ENCODE measurements at regions not wholly inside any gene's neighbourhood (a gene's known extent, or its start where the extent isn't known, plus 50 kb on each side); places are given as distances from the start of the nearest gene placed in this dataset.

GRCh38 chr14:34128665-34129064 lies 177.8 kb upstream of the EGLN3 start (continued):
- no peak for TF ChIP-seq ZBTB33 (IDR thresholded peaks at IDR 0.05; ENCODE audit: extremely low read depth, insufficient replicate concordance, low read length)

GRCh38 chr14:34126586-34126985 lies 175.7 kb upstream of the EGLN3 start:
- ChIA-PET RAD21 (ENCODE audit: low non-redundant PET in 1 of 2, low total read pairs in 2 of 2, uncharacterized antibody in 2 of 2, unreplicated experiment in 2 of 2) (no interaction called here), CTCF (no interaction called here), POLR2A (no interaction called here)
- Histone ChIP-seq H3K4me3 (replicated peaks in 1 of 2; ENCODE audit: low read depth in 1 of 2, low read length in 2 of 2) (no peak overlapping the region), H3K4me1 (ENCODE audit: control insufficient read depth in 1 of 2, insufficient read depth in 2 of 2, low read length in 2 of 2) (no peaks in the 10 kb centered on the region), H3K36me3 (ENCODE audit: control insufficient read depth in 1 of 2, insufficient read depth in 2 of 2, low read length in 2 of 2) (no peaks in the 10 kb centered on the region), H2AFZ (ENCODE audit: low read depth, low read length, poor library complexity, severe bottlenecking) (no peak overlapping the region), H3K9me2 (ENCODE audit: insufficient read depth) (no peaks in the 10 kb centered on the region), H3K9ac (ENCODE audit: low read length) (no peak overlapping the region), H3K9me3 (ENCODE audit: control insufficient read depth in 1 of 2, insufficient read depth in 1 of 2, low read depth in 1 of 2, low read length in 2 of 2) (no peaks in the 10 kb centered on the region), H3K27me3 (ENCODE audit: insufficient read depth, low read length) (peaks cover 15% of the 10 kb centered on the region; the same call in 1 of the 2 replicates), H3K79me2 (ENCODE audit: insufficient read depth, low read length) (no peaks in the 10 kb centered on the region), H3K27ac (ENCODE audit: low read depth, low read length) (no peak overlapping the region), H3K4me2 (ENCODE audit: low read length) (no peak overlapping the region), H4K20me1 (ENCODE audit: insufficient read depth) (no peaks in the 10 kb centered on the region)
- ATAC-seq = no peak
- BruUV-seq (replicated peaks) = no TSS peak
- intact Hi-C loops (cut with micrococcal nuclease) = no loop called here
- DNase-seq (ENCODE audit: low read depth, low spot score) = no peak
- TF ChIP-seq YY1 (IDR thresholded peaks at IDR 0.05; ENCODE audit: extremely low read depth, insufficient replicate concordance, low read depth, low read length) (no peak), JUND (IDR thresholded peaks at IDR 0.05) (no peak), POLR2A (IDR thresholded peaks at IDR 0.05; ENCODE audit: borderline replicate concordance, extremely low read depth, insufficient read depth, insufficient read length) (no peak), ATF3 (IDR thresholded peaks at IDR 0.05) (no peak), TCF7L2 (IDR thresholded peaks at IDR 0.05; ENCODE audit: borderline replicate concordance, extremely low read depth, insufficient read depth, insufficient read length) (no peak), MAX (IDR thresholded peaks at IDR 0.05) (no peak), ZFX (IDR thresholded peaks at IDR 0.05) (no peak), SP1 (IDR thresholded peaks at IDR 0.05; ENCODE audit: low read depth) (no peak), EZH2 (IDR thresholded peaks at IDR 0.05) (no peak), POLR2AphosphoS5 (IDR thresholded peaks at IDR 0.05; ENCODE audit: low read depth, low read length) (no peak), ELF1 (IDR thresholded peaks at IDR 0.05; ENCODE audit: borderline replicate concordance, low read depth) (no peak), REST (IDR thresholded peaks at IDR 0.05; ENCODE audit: low read depth) (no peak), FOSL1 (IDR thresholded peaks at IDR 0.05; ENCODE audit: low read depth) (no peak), ZBTB33 (IDR thresholded peaks at IDR 0.05; ENCODE audit: extremely low read depth, insufficient replicate concordance, low read length) (no peak), EZH2phosphoT487 (IDR thresholded peaks at IDR 0.05; ENCODE audit: borderline replicate concordance) (no peak)

Measured in HCT116 (cell line).